Effector CD8-positive, alpha-beta T cell (primary cell): ENCODE measurements at regions not wholly inside any gene's neighbourhood (a gene's known extent, or its start where the extent isn't known, plus 50 kb on each side); places are given as distances from the start of the nearest gene placed in this dataset.
A peak's percentile ranks its signal among the peaks of the same experiment; 100 is the strongest.

Source experiments
- DNase-seq: peaks from one replicate; lab custom pipeline; 2025; lab: John Stamatoyannopoulos, UW

DNA sequence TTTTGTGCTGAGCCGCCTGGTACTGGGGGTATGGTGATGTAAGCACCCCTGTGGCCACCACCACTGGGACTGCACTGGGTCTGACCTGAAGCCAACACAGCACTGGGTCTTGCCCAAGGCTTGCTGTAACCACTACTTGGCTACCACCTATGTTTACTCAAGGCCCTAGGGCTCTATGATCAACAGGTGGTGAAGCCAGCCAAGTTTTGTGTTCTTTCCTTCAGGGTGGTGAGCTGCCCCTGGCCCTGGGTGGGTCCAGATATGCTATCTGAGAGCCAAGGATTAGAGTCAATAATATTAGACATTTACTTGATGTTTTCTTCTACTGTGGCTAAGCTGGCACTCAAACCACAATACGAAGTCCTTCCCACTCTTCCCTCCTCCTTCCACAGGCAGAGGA, 55.1 kb upstream of the PAGE4 start:
- DNase-seq = no peak

- DNase-seq = no peak
Observed at GRCh38 chrX:49767236-49767635, 61.9 kb upstream of the PAGE4 start.

- no peak for DNase-seq
Observed at GRCh38 chrX:49762175-49762720, 66.5 kb upstream of the PAGE1 start.

DNA sequence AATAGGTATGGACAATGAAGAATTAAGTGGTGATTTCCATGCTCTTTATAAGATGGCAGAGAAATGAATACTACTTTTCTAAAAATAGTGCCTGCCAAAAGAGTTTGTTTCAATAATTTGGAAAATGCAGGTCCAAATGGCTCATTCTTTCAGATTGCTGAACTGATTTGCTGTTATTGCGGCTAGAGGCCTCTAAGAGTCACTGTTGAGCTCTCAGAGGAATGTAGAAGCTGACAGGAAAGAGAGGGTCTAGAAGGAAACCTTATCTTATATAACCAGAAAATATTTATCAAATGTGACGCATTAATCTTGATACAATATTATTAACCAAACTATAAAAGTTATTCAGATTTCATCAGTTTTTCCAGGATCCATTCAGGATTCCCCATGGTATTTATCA, 65.7 kb upstream of the PAGE1 start:
- no peak for DNase-seq

DNA sequence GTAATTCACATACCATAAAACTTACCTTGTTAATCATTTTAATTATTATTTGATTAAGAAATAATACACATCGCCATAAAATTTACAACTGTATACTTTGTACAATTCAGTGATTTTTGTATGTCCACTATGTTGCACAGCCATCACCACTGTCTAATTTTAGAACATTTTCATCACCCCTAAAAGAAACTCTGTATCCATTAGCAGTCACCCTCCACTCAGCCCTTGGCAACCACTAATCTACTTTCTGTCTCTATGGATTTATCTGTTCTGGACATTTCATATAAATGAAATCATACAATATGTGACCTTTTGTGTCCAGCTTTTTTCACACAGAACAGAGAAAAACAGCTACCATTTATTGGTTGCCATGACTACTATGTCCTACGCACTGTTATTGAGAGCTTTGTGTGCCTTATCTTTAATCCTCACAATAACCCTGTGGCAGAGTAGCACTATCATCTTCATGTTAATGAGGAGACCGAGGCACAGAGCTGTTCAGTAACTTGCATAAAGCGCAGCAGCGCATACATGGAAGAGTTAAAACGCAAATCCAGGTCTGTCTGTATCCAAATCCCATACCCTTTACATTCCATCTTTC, 64.6 kb upstream of the PAGE1 start:
- no peak for DNase-seq

DNA sequence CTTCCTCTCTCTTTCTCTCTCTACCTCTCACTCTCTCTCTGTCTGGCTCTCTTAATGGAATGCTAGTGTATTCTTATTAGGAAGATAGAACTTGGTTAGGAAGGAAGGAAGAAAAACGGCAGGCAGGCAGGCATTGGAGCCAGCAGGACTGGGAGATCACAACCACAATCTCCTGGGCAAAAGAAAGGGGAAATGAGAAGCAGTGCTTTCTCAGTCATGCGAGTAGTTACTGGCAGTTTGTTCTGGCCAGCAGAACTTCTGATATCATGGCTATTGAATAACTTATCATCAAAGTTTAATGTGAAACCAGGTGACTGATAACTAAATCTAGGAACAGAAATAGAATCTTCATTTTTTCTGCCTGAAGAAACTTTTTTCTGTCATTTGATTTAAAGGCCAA, 60.9 kb upstream of the PAGE1 start:
- DNase-seq = no peak

GRCh38 chrX:49754233-49754857, 58.6 kb upstream of the PAGE1 start:
- DNase-seq = peak; percentile 7

DNA sequence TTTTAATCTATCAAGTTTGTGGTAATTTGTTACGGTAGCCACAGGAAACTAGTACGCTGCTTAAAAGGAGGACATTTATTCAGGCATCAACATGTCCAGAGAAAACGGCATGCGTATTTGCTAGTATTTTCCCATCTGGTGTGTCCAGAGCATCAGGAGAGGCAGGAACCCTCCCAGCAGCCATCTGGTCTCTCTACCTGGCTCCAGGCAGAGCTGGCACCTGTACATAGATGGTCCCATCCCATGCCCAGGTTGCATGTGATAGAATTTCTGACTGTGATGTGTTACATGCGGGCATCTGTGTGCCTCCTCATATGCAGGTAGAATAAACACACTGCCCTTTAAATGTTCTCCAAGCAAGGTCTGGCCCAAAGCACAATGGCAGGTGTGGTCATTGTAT, 57.9 kb upstream of the PAGE1 start:
- no peak for DNase-seq

DNA sequence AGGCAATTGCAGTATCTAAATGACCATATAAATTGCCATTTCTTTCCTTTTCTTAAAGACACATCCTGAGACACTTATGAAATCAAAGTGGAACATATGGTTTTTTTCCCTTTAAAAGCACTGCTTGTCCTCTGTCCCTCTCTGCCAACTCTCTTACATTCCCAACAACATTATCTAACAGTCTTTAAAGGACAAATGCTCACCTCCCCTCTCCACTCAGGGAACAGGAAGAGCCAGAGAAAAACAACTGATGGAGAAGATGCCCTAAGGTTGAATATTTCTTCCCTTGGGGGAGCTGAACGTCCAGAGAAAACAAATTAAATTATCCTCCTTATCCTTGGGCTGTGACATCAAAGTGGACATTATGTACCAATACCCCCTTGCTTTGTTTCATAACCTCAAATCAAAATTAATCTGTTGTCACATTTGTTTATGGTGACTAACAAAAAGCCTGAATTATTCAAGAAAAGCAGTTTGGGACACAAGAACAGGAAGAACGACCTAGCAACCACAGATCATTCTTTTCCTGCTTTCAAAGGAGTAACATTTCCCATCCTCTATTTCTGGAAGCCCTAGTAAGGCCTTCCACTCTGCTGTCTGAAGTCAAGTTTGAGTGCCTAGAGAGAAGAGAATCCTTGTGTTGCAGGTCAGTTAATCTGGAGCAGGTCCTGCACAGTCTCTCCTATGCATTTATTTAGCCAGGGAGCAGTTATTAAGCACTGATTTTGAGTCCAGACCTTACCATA, 52.6 kb upstream of the PAGE1 start:
- no peak for DNase-seq

GRCh38 chrX:49746306-49746705, 50.5 kb upstream of the PAGE1 start:
- no peak for DNase-seq
